ENCODE measurements at regions not wholly inside any gene's neighbourhood (a gene's known extent, or its start where the extent isn't known, plus 50 kb on each side); places are given as distances from the start of the nearest gene placed in this dataset.
A peak's percentile ranks its signal among the peaks of the same experiment; 100 is the strongest.

DNA sequence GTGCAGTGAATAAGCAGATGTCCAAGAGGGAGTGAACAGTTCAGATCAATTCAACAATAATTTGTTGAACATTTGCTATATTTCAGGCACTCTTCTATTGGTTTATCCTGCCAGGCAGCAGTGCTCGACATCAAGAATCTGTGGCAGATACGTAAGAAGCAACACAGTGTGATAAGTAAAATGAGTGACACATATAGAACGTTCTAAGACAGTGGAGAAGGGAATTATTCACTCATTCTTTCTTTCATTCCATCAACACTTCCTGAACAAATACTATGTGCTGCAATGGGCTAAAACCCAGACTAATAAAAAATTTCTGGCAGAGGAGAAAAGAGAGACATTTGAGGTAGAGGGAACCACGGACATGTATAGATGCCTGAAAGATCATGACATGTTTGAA lies 89.9 kb upstream of the GLIS3 start:
- ChIA-PET CTCF (interaction anchor here (0.5 to 0.9 kb wide), 2 partner anchors 15 to 239 kb away, joined by 4 read pairs; no protein-coding TSS in a partner anchor), POLR2A (interaction anchor here (0.8 kb wide), 1 partner anchor 276 kb away, joined by 3 read pairs; the partner anchor contains the start of gene SPATA6L)
- Mint-ChIP-seq H3K36me3 (no peaks in the 10 kb centered on the region), H3K9me3 (no peaks in the 10 kb centered on the region), H3K27ac (no peak overlapping the region), H3K4me1 (peaks cover 0 to 10% (median 0%) of the 10 kb centered on the region in 7 donors), H3K27me3 (peaks cover 0 to 4% (median 0%) of the 10 kb centered on the region in 5 donors), H3K4me3 (no peak overlapping the region)
- no peak overlapping the region for H3K4me3 ChIP-seq (ENCODE audit: low read length)
- no peak for ATAC-seq
- no peak overlapping the region for H3K27ac ChIP-seq (ENCODE audit: low read depth, low read length)
- H3K36me3 ChIP-seq (ENCODE audit: control insufficient read depth in 2 of 3, insufficient read depth in 3 of 3, low read length in 3 of 3) = no peaks in the 10 kb centered on the region
- no peak for DNase-seq
- H3K9me3 ChIP-seq (ENCODE audit: control insufficient read depth in 2 of 3, low read length in 3 of 3) = no peaks in the 10 kb centered on the region
- intact Hi-C loops (cut with micrococcal nuclease) = loop anchor here in 1 of 2 donors (10.0 kb wide), 1 partner anchor 355 kb away; the partner anchor contains the start of gene AK3
- H3K4me1 ChIP-seq (ENCODE audit: control insufficient read depth in 2 of 2, insufficient read depth in 2 of 2, low read length in 2 of 2) = no peaks in the 10 kb centered on the region
- no peaks in the 10 kb centered on the region for H3K27me3 ChIP-seq (ENCODE audit: control insufficient read depth in 2 of 2, insufficient read depth in 2 of 2, low read length in 2 of 2)

DNA sequence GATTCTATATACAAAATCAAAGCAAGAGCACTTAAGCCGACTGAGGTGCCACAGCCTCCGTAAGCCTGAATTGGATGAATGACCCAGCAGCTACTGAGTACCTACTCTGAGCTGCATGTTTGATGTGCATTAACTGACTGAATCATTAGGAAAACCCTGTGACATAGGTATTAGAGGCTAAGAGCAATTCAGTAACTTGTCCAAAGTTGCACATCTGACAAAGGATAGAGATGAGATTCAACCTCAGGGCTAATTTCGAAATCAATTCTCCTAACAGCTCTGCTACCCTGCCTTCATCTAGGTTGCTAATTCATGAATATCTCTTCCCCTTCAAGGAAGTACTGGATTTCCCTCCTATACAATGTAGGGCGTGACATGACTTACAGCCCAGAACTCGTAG lies 89.1 kb upstream of the GLIS3 start:
- DNase-seq (no peak), ATAC-seq (no peak)
- no peaks in the 10 kb centered on the region for H3K36me3 Mint-ChIP-seq
- H3K27me3 Mint-ChIP-seq = peaks cover 0 to 4% (median 0%) of the 10 kb centered on the region in 5 donors
- intact Hi-C loops (cut with micrococcal nuclease) = loop anchor here in 1 of 2 donors (10.0 kb wide), 1 partner anchor 356 kb away; the partner anchor contains the start of gene AK3
- no peak overlapping the region for H3K27ac Mint-ChIP-seq
- peaks cover 0 to 10% (median 0%) of the 10 kb centered on the region in 7 donors for H3K4me1 Mint-ChIP-seq
- ChIA-PET CTCF (interaction anchor here (0.7 to 0.9 kb wide), 2 partner anchors 15 to 250 kb away, joined by 3 to 4 read pairs; no protein-coding TSS in a partner anchor), POLR2A (no interaction called here)
- Histone ChIP-seq H3K4me1 (ENCODE audit: control insufficient read depth in 2 of 2, insufficient read depth in 2 of 2, low read length in 2 of 2) (no peaks in the 10 kb centered on the region), H3K4me3 (ENCODE audit: low read length) (no peak overlapping the region), H3K9me3 (ENCODE audit: control insufficient read depth in 2 of 3, low read length in 3 of 3) (no peaks in the 10 kb centered on the region), H3K27me3 (ENCODE audit: control insufficient read depth in 2 of 2, insufficient read depth in 2 of 2, low read length in 2 of 2) (no peaks in the 10 kb centered on the region), H3K27ac (ENCODE audit: low read depth, low read length) (no peak overlapping the region), H3K36me3 (ENCODE audit: control insufficient read depth in 2 of 3, insufficient read depth in 3 of 3, low read length in 3 of 3) (no peaks in the 10 kb centered on the region)
- no peaks in the 10 kb centered on the region for H3K9me3 Mint-ChIP-seq
- H3K4me3 Mint-ChIP-seq = no peak overlapping the region

DNA sequence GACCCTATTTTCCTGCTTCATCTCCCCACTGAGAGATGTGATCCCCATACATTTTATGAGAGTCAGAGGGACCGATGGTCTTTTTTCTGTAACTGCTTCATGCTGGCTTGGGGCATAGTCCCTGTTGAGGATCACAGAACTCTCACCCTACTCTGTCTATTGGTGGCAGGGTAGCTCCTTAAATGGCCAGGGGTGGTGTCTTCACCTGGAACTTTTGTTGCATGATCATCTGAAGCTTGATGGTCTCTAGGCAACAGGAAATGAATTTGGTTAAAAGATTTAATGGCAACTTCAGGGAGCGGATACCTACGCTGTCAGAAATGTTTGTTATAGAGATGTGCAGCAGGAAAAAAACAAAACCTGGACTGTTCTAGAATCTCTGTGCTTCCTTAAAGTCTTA lies 87.0 kb upstream of the GLIS3 start:
- peak in 4 of 9 donors; percentile 17 to 34 (median 24) for DNase-seq
- CTCF ChIA-PET = interaction anchor here (0.6 to 2.0 kb wide), 5 partner anchors 12 to 378 kb away, joined by 3 to 10 read pairs (median 5); no protein-coding TSS in a partner anchor

DNA sequence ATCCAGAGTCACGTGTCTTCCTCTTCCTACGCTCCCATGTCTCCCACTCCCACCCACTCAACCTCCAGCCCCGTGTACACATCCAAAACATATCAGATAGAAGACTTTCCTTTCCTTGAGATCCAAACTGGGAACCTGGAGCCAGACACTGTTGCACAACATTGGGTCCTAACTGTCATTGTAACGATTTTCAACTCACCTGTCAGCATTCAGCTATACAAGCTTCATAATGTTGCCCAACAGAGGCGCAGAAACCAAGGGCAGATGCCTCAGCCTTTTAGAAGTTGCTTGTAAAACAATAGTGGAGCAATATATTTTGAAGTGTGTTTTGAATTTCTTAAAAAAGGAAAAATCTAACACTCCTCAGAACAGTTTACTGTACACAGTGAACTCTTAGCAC lies 84.9 kb upstream of the GLIS3 start:
- intact Hi-C loops (cut with micrococcal nuclease) = loop anchor here (5.0 to 10.0 kb wide), 5 partner anchors 213 to 1218 kb away; partner anchors contain the start of gene AK3 (in 2 of the 2)
- Histone ChIP-seq H3K4me3 (ENCODE audit: low read length) (no peak overlapping the region), H3K36me3 (ENCODE audit: control insufficient read depth in 2 of 3, insufficient read depth in 3 of 3, low read length in 3 of 3) (no peaks in the 10 kb centered on the region), H3K4me1 (ENCODE audit: control insufficient read depth in 2 of 2, insufficient read depth in 2 of 2, low read length in 2 of 2) (no peaks in the 10 kb centered on the region), H3K9me3 (ENCODE audit: control insufficient read depth in 2 of 3, low read length in 3 of 3) (no peaks in the 10 kb centered on the region), H3K27me3 (ENCODE audit: control insufficient read depth in 2 of 2, insufficient read depth in 2 of 2, low read length in 2 of 2) (no peaks in the 10 kb centered on the region), H3K27ac (ENCODE audit: low read depth, low read length) (no peak overlapping the region)
- no peak for ATAC-seq
- H3K4me3 Mint-ChIP-seq = no peak overlapping the region
- peaks cover 0 to under 1% (median 0%) of the 10 kb centered on the region in 5 donors for H3K27me3 Mint-ChIP-seq
- H3K9me3 Mint-ChIP-seq = no peaks in the 10 kb centered on the region
- CTCF ChIA-PET = interaction anchor here (0.7 to 1.6 kb wide), 5 partner anchors 154 to 541 kb away, joined by 3 to 7 read pairs (median 3); no protein-coding TSS in a partner anchor
- no peak for DNase-seq
- H3K4me1 Mint-ChIP-seq = peaks cover 0 to 10% (median 0%) of the 10 kb centered on the region in 7 donors
- POLR2A ChIA-PET = interaction anchor here (1.0 kb wide), 1 partner anchor 355 kb away, joined by 4 read pairs; no protein-coding TSS in a partner anchor
- H3K36me3 Mint-ChIP-seq = no peaks in the 10 kb centered on the region
- peak overlapping the region in 2 of 9 donors; percentile 4 to 65 for H3K27ac Mint-ChIP-seq

More for the DNA sequence above, 87.0 kb upstream of the GLIS3 start:
- POLR2A ChIA-PET = interaction anchor here (0.7 to 0.9 kb wide), 2 partner anchors 211 to 278 kb away, joined by 3 read pairs; no protein-coding TSS in a partner anchor
- intact Hi-C loops (cut with micrococcal nuclease) = loop anchor here in 1 of 2 donors (10.0 kb wide), 1 partner anchor 358 kb away; the partner anchor contains the start of gene AK3
- Histone ChIP-seq H3K36me3 (ENCODE audit: control insufficient read depth in 2 of 3, insufficient read depth in 3 of 3, low read length in 3 of 3) (no peaks in the 10 kb centered on the region), H3K27ac (ENCODE audit: low read depth, low read length) (no peak overlapping the region), H3K4me1 (ENCODE audit: control insufficient read depth in 2 of 2, insufficient read depth in 2 of 2, low read length in 2 of 2) (no peaks in the 10 kb centered on the region), H3K4me3 (ENCODE audit: low read length) (no peak overlapping the region), H3K27me3 (ENCODE audit: control insufficient read depth in 2 of 2, insufficient read depth in 2 of 2, low read length in 2 of 2) (no peaks in the 10 kb centered on the region), H3K9me3 (ENCODE audit: control insufficient read depth in 2 of 3, low read length in 3 of 3) (no peaks in the 10 kb centered on the region)
- peak; percentile 36 for ATAC-seq
- Mint-ChIP-seq H3K9me3 (no peaks in the 10 kb centered on the region), H3K27ac (peak overlapping the region in 2 of 9 donors; percentile 4 to 27), H3K4me3 (no peak overlapping the region), H3K36me3 (no peaks in the 10 kb centered on the region), H3K27me3 (peaks cover 0 to 3% (median 0%) of the 10 kb centered on the region in 5 donors), H3K4me1 (peaks cover 0 to 10% (median 0%) of the 10 kb centered on the region in 7 donors)

DNA sequence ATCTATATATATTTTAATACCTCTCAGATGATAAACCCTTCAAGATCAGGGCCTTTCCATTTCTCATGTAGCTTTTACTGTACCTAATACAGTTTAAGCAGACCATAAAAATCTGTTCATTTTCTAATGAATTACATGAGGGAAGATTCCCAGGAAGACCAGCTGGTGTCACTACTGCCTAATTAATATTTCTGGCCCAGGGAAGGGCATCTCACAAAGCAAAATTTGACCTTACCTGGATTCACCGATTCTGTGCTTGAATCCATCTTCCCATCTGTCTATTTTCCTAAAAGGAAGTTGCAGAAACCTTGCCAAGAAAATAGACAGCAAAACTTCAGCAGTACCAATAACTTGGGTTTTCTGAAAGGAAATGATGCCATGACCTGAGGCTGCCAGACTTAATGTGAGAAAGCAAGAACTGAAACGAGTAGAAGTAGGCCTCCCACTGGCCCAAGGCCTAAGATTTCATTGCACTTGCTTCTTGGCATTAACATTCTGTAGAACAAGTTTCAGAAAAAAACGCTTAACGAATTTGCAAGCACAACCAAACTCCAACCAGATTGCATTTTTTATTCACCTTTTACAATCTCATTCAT lies 83.0 kb upstream of the GLIS3 start:
- DNase-seq (peak in 6 of 9 donors; percentile 7 to 54 (median 42)), ATAC-seq (no peak)
- no peaks in the 10 kb centered on the region for H3K27me3 ChIP-seq (ENCODE audit: control insufficient read depth in 2 of 2, insufficient read depth in 2 of 2, low read length in 2 of 2)
- no peak overlapping the region for H3K27ac ChIP-seq (ENCODE audit: low read depth, low read length)
- Mint-ChIP-seq H3K4me3 (no peak overlapping the region), H3K27me3 (peaks cover 0 to 4% (median 0%) of the 10 kb centered on the region in 5 donors), H3K27ac (no peak overlapping the region), H3K9me3 (no peaks in the 10 kb centered on the region), H3K36me3 (no peaks in the 10 kb centered on the region), H3K4me1 (peaks cover 0 to 10% (median 0%) of the 10 kb centered on the region in 7 donors)
- no peaks in the 10 kb centered on the region for H3K36me3 ChIP-seq (ENCODE audit: control insufficient read depth in 2 of 3, insufficient read depth in 3 of 3, low read length in 3 of 3)
- no peaks in the 10 kb centered on the region for H3K9me3 ChIP-seq (ENCODE audit: control insufficient read depth in 2 of 3, low read length in 3 of 3)
- POLR2A ChIA-PET = no interaction called here
- CTCF ChIA-PET = interaction anchor here (0.7 to 3.1 kb wide), 4 partner anchors 101 to 542 kb away, joined by 3 to 25 read pairs (median 4); no protein-coding TSS in a partner anchor
- H3K4me1 ChIP-seq (ENCODE audit: control insufficient read depth in 2 of 2, insufficient read depth in 2 of 2, low read length in 2 of 2) = no peaks in the 10 kb centered on the region
- intact Hi-C loops (cut with micrococcal nuclease) = loop anchor here (1.0 to 10.0 kb wide), 7 partner anchors 214 to 1219 kb away; partner anchors contain the start of gene AK3 (in 2 of the 2)
- H3K4me3 ChIP-seq (ENCODE audit: low read length) = no peak overlapping the region

DNA sequence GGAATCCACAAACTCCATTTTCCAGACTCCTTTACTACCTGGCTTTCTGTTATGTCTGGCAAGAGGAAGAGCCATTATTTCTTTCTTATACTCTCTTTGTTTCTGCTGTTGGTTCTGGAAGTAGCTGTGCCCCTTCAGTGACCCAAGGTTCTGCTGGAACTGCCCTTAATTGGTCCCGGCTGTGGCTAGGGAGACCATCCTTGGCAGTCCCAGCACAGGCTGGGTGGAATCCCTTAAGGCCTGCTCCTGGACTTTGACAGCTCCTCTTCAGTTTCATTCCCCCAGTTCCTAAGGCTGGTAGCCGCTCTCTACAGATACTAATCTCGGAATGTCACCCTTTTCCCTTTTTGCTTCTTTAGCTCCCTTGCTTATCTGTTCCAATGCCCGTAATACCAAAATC lies 81.9 kb upstream of the GLIS3 start:
- no peaks in the 10 kb centered on the region for H3K9me3 ChIP-seq (ENCODE audit: control insufficient read depth in 2 of 3, low read length in 3 of 3)
- ATAC-seq (no peak), DNase-seq (no peak)
- Mint-ChIP-seq H3K36me3 (no peaks in the 10 kb centered on the region), H3K27ac (no peak overlapping the region), H3K9me3 (no peaks in the 10 kb centered on the region), H3K4me3 (no peak overlapping the region), H3K27me3 (peaks cover 0 to 4% (median 0%) of the 10 kb centered on the region in 5 donors), H3K4me1 (peaks cover 0 to 2% (median 0%) of the 10 kb centered on the region in 7 donors)
- POLR2A ChIA-PET = no interaction called here
- no peaks in the 10 kb centered on the region for H3K36me3 ChIP-seq (ENCODE audit: control insufficient read depth in 2 of 3, insufficient read depth in 3 of 3, low read length in 3 of 3)
- H3K27ac ChIP-seq (ENCODE audit: low read depth, low read length) = no peak overlapping the region
- no peaks in the 10 kb centered on the region for H3K27me3 ChIP-seq (ENCODE audit: control insufficient read depth in 2 of 2, insufficient read depth in 2 of 2, low read length in 2 of 2)
- no peaks in the 10 kb centered on the region for H3K4me1 ChIP-seq (ENCODE audit: control insufficient read depth in 2 of 2, insufficient read depth in 2 of 2, low read length in 2 of 2)
- H3K4me3 ChIP-seq (ENCODE audit: low read length) = no peak overlapping the region
- CTCF ChIA-PET = interaction anchor here (0.6 to 3.1 kb wide), 3 partner anchors 9 to 263 kb away, joined by 3 to 25 read pairs (median 5); no protein-coding TSS in a partner anchor
- intact Hi-C loops (cut with micrococcal nuclease) = loop anchor here (1.0 to 10.0 kb wide), 7 partner anchors 216 to 1221 kb away; partner anchors contain the start of gene AK3 (in 2 of the 2)

All from naive thymus-derived CD4-positive, alpha-beta T cell (primary cell).